Fibroblast of gingiva (primary cell): ENCODE measurements at regions not wholly inside any gene's neighbourhood (a gene's known extent, or its start where the extent isn't known, plus 50 kb on each side); places are given as distances from the start of the nearest gene placed in this dataset.

Experiments
- DNase-seq: peaks from one replicate; pipeline ENCODE4 v3.0.0-alpha.2; 2011; ENCODE audit warnings: low read depth

DNA sequence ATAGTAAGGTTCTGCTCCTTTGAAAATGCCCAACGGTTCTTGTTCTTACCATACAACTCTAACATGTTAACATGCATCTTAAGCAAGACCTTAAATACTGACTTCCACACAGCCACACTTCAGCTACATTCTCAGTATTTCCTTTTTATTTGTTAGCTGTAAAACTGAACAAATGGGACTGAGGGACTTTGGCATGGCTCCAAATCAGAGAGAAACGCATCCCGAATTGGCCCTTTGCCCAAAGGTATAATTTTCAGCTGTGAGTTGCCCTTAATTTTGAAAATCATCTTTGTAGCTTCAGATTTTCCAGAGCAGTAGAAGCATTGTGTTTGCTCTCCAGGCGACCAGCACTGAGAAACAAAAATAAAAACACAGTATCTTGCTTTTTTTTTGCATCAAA, 56.4 kb downstream of the NEUROD6 start:
- no peak for DNase-seq

DNA sequence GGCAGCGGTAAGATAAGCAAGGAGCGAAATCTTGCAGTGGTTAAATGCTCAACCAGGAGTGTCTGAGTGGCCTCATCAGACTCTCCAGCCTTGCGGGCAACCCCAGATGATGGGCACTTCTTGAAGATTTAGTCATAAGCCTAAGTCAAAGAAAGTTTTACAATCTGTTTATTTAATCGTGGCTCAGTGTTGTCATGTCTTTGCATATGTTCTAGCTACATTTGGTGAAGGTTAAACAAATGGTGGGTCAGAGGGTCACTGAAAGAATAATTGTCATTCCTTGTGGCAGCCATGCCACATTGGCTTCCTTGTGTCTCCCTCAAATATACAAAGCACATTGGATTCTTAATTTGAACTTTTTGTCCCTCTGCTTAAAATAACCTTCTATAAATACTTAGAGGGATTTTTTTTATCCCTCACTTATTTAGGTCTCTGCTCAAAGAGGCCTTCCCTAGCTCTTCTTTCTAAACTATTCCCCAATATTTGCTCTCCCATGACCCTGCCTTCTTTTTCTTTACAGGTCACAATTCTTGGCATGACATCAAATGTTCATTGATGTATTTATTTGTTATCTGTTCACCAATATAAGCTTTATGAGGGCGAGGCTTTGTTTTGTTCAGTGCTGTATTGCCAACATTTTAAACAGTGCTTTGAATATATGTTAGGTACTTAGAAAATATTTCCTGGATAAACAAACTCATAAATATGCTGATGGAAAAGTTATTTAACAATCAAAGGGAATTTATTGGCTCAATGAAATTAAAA, 68.7 kb downstream of the NEUROD6 start:
- no peak for DNase-seq

DNA sequence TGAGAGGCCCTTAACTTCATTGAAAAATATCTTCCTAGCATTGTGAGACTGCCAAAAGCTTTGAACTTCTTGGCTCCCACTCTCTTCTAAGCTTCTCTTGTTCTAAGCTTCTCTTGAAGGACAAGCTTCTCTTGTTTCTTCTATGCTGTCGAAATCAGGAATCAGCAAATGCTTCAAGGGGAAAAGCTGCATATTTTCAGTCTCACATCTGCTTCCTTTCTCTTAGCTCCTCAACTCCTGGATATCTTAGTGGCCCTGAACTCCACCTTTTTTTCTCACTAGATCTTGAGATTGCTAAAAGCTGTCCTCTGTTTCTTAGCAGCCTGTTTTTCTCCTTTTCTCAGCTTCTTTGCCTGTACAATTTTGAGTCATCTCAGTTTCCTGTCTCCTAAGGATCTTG, 73.0 kb downstream of the NEUROD6 start:
- no peak for DNase-seq

DNA sequence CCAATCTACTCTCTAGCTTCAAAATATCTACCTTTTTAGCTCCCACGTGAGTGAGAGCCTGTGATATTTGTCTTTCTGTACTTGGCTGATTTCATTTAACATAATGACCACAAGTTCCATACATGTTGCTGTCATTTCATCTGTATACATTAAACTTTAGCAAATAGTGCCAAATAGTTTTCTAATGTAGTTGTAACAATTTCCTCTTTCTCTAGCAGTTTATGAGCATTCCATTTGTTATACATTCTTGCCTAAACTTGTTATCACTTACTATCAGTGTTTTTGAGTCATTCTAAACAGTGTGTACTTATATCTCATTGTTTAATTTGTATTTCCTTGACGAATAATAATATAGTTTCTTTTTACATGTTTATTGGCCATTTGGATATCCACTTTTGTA, 77.2 kb downstream of the NEUROD6 start:
- no peak for DNase-seq

- DNase-seq = no peak
Measured at GRCh38 chr7:31261341-31261740, 79.2 kb downstream of the NEUROD6 start.

- DNase-seq = no peak
Measured at GRCh38 chr7:31260851-31261250, 79.7 kb downstream of the NEUROD6 start.

DNA sequence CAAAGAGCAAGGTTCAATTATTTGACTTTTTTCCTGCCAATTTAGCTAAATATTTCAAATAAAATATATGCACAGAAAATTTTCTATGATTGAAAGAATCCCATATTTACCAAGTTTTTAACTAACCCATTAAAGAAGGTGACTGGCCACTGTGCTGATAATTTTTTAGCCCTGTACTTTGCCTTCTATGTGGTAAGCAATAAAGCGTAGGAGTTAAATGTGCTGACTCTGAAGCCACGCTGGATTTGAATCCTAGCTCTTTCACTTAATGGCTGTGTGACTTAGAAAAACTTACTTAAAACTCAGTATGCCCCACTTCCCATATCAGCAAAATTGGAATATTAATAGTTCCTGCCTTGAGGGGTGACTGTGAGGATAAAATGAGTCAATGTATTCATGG, 82.1 kb downstream of the NEUROD6 start:
- DNase-seq = no peak

DNA sequence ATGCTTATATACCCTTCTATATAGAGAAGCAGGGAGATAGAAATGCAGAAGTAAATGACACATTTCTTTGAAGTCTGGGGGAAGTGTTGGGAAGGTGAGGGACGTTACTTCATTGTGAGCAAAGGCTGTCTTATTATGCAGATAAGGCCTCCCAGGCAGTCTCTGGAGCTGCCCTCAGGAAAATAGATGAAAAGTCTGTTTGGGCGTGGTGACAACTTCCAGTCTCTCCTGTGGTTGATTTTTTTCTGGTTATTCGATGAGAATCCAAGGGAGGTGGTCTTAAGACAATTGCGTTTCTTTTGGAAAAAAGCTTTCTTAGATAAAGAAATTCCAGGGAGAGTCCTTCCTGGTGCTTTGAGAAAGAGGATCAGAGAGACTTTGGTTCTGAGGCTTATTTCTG, 84.0 kb downstream of the NEUROD6 start:
- DNase-seq = no peak

GRCh38 chr7:31254926-31255325, 85.6 kb downstream of the NEUROD6 start:
- DNase-seq = no peak

- no peak for DNase-seq
Measured at GRCh38 chr7:31253532-31253931, 87.0 kb downstream of the NEUROD6 start.

GRCh38 chr7:31251441-31251840, 89.1 kb downstream of the NEUROD6 start:
- DNase-seq = no peak

- DNase-seq = no peak
Measured at GRCh38 chr7:31249671-31250070, 90.9 kb downstream of the NEUROD6 start.

- DNase-seq = no peak
Measured at GRCh38 chr7:31236868-31237267, 103.7 kb downstream of the NEUROD6 start.

- DNase-seq = no peak
Measured at GRCh38 chr7:31234836-31235605, 105.5 kb downstream of the NEUROD6 start.

DNA sequence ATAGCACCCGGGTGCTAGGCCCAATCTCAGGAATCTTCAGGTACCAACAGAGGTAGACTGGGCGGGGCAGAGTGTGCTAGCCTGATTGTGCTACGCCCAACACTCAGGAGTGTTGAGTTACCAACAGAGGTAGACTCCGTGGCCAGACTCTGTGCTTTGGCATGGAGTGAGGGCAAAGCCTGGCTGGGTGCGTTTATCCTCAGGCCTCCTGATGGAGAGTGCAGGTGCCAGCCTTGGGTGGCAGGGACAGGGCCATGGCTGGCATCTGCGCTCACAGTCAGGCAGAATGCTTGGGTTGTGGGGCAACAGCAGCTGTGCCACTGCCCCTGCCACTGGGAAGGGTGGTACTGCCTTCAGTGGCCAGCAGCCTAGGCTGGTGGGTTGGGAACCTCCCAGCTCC, 111.6 kb downstream of the NEUROD6 start:
- DNase-seq = no peak

- DNase-seq = no peak
Measured at GRCh38 chr7:31214751-31215150, 125.8 kb downstream of the NEUROD6 start.

DNA sequence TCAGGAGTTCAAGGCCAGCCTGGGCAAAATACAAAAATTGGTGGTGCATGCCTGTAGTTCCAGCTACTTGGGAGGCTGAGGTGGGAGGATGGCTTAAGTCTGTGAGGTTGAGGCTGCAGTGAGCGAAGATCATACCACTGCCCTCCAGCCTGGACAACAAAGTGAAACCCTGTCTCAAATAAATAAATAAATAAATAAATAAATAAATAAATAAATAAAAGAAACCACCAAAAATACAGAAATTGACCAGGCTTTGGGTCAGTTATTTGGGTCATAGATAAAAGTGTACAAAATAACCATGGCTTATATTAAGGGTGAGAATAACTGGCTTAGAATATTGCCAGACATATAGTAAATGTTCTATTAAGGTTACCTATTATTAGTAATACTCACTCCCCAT, 129.2 kb downstream of the NEUROD6 start:
- DNase-seq = no peak

DNA sequence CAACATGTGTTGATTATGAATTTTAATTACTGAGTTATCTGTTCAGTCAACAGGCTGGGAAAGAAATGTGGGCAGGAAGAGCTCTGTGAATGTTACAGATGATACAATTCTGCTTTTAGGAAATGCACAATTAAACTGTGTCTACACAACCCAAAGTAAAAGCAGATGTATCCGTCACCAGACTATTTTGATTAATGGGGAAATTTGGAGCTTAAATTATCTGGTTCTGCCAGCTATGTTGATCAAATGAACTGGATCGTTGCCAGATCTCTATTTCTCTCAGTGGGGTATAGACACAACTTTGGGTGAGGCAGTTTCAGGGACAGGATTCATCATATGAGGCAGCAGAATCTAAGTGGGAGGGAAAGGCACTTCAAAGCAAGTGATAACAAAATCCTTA, 136.5 kb downstream of the NEUROD6 start:
- no peak for DNase-seq

DNA sequence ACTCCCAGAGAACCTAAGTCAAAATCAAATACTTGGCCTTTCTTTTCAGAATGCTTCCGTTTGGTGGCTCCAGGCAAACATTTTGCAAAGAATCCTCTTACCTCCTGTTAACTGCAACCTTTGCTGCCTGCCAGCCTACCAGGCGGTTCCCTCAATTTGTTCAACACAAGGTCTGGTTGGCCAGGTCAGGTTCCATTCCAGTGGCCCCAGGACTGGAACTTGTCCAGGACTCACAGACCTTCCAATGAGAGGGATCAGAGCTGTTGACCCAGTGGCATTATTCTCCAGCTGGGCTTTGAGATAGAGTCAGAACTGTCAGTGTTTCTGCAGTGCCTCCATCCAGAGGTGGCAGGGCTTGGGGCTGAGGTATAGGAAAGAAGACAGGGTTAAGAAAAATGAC, 137.0 kb downstream of the NEUROD6 start:
- no peak for DNase-seq

GRCh38 chr7:31202801-31203200, 137.7 kb downstream of the NEUROD6 start:
- DNase-seq = no peak

- peak; percentile 8 for DNase-seq
Measured at GRCh38 chr7:31192986-31193385, 140.9 kb downstream of the ADCYAP1R1 start.

- no peak for DNase-seq
Measured at GRCh38 chr7:31190906-31191305, 138.8 kb downstream of the ADCYAP1R1 start.

- no peak for DNase-seq
Measured at GRCh38 chr7:31186202-31186601, 134.1 kb downstream of the ADCYAP1R1 start.

GRCh38 chr7:31175672-31176071, 123.6 kb downstream of the ADCYAP1R1 start:
- no peak for DNase-seq
